Inflammatory macrophage treated with lipopolysaccharide for 4 hours (primary cell): ENCODE measurements at regions not wholly inside any gene's neighbourhood (a gene's known extent, or its start where the extent isn't known, plus 50 kb on each side); places are given as distances from the start of the nearest gene placed in this dataset.
A peak's percentile ranks its signal among the peaks of the same experiment; 100 is the strongest.
"Not testable (repeated sequence)": the region's sequence is repeated elsewhere in the genome, so short reads cannot be mapped to it uniquely, and the experiment has no call there.

Source experiments
- DNase-seq: peaks from one replicate; pipeline ENCODE4 v3.0.0-alpha.2; 2020

DNA sequence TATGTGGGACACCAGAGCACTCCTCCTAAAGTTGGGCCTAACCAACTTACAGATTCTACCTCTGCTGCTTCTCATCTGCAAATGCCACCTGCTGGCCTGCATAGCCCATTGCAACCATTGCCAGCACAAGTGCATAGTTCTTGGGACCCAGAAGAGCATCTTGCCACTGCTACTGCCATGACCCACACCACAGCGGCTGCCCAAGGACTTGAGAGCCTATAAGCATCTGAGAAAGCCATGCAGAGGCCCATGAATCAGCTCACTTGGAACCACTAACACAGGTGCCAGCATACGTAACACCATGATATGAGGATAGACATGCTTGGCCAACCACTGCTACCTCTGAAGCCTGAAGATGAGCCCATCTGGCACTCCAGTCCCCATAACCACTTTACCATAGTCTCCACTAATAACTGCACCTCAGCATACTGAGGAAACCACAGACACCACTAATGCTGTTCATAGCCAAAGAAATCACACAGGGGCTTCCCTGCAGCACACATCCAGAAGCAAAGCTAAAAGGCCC, 258.1 kb upstream of the AGTR2 start:
- no peak for DNase-seq

- DNase-seq = no peak
These were observed 257.0 kb upstream of the AGTR2 start for GRCh38 chrX:115913575-115913974.

DNA sequence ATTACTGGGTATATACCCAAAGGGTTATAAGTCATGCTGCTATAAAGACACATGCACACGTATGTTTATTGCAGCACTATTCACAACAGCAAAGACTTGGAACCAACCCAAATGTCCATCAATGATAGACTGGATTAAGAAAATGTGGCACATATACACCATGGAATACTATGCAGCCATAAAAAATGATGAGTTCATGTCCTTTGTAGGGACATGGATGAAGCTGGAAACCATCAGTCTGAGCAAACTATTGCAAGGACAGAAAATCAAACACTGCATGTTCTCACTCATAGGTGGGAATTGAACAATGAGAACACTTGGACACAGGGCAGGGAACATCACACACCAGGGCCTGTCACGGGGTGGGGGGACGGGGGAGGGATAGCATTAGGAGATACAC, 254.9 kb upstream of the AGTR2 start:
- DNase-seq = not testable (repeated sequence)

DNA sequence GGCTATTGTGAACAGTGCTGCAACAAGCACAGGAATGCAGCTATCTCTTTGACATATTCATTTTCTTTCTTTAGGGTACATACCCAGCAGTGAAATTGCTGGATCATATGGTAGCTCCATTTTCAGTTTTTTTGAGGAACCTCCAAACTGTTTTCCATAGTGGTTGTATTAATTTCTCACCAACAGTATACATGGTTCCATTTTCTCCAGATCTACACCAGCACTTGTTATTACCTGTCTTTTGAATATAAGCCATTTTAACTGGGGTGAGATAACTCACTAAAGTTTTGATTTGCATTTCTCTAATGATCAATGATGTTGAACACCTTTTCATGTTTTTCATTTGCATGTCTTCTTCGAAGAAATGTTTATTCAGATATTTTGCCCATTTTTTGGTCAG, 241.1 kb upstream of the AGTR2 start:
- no peak for DNase-seq

- no peak for DNase-seq
These were observed 234.5 kb upstream of the AGTR2 start for GRCh38 chrX:115936008-115936407.

- DNase-seq = peak; percentile 71
These were observed 231.5 kb upstream of the AGTR2 start for GRCh38 chrX:115939070-115939469.

DNA sequence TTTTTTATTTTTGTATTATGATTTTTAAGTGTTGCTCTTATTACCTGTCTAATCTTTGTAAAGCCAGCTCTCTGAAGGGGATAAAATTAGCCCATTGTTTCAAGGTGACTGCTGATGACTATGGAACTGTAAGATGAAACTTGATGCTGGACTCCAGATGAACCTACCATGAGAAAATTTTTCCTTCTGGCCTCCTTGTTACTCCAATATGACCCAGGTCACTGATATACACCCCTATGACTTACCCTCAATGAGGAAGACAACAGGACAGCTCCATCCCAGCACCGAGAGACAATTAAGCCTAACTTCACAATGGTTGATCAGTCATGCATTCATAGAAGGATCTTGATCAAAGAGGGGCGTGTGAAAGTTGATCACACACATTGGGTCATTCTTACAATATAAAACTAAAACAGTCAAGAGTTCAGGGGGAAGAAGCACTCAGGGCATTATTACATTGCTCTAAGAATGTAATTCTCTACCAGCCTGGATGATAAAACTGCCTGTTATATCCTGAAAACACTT, 230.8 kb upstream of the AGTR2 start:
- DNase-seq = no peak

GRCh38 chrX:115940348-115940747, 230.2 kb upstream of the AGTR2 start:
- DNase-seq = no peak

DNA sequence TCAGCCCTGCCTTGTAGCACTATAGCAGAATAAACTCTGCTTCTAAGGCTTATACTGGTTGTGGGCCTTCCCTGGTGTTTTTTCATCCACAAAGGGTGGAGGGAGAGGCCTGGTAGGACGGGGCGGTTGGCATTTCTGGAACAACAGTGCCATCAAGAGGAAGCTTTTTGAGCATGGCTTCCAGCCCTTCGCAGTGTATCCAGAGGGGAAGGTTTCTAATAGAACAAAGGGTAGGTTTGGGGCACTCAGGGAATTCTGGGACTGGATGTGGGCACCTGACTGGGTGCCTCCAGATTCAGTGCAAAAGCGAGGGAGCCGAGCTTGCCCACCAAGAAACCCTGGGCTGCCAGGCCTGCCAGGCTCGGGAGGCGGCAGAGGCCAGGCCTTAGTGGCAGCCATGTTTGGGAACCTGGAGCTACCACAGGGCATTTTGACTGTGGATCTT, 229.6 kb upstream of the AGTR2 start:
- DNase-seq = peak; percentile 80

- no peak for DNase-seq
These were observed 229.2 kb upstream of the AGTR2 start for GRCh38 chrX:115941388-115941787.

- DNase-seq = no peak
These were observed 224.5 kb upstream of the AGTR2 start for GRCh38 chrX:115946059-115946458.

- DNase-seq = no peak
These were observed 222.3 kb upstream of the AGTR2 start for GRCh38 chrX:115948018-115948923.

DNA sequence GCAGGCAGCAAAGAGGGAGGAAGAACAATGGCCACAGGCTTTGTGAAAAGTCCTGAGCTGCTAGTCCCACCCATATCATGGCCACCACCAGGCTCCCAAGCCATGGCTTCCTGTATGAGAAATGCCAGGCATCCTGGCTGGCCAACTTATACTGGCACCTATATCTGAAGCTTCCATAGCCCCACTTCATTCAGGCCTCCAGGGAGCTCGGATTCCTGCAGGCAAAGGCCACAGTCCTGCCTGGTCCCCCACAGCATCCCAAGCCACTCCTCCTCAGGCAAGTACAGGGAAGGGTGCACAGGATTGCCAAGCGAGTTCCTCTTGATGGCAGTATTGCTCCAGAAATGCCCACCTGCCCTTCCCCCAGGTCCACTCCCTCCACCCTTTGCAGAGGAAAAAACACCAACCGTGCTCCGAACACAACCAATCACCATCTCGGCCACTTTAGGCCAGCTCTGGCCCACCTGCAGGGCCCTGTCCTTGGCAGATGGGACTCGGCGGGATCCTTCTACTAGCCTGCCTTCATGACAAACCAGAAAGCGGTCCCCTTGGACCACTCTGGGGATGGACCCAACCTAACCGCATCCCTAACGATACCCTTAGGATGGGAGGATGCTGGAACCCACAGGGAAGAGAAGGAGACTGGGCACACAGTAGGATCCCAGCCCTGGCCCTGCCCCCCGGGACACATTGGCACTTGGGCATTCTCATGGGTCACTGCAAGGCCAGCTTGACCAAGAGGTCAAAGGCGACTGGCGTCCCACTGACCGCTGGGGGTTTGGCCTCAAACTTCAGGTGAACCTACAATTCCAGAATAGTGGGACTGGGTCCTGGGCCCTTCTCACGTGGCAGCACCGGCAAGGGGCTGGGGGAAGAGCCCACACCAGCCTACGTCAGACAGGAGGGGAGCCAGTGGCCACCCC, 220.4 kb upstream of the AGTR2 start:
- DNase-seq = no peak

GRCh38 chrX:115952417-115953092, 218.0 kb upstream of the AGTR2 start:
- DNase-seq = no peak

- no peak for DNase-seq
These were observed 212.6 kb upstream of the AGTR2 start for GRCh38 chrX:115957862-115958490.

GRCh38 chrX:115958687-115959359, 211.7 kb upstream of the AGTR2 start:
- DNase-seq = peak; percentile 15

- DNase-seq = no peak
These were observed 210.0 kb upstream of the AGTR2 start for GRCh38 chrX:115960440-115961084.

DNA sequence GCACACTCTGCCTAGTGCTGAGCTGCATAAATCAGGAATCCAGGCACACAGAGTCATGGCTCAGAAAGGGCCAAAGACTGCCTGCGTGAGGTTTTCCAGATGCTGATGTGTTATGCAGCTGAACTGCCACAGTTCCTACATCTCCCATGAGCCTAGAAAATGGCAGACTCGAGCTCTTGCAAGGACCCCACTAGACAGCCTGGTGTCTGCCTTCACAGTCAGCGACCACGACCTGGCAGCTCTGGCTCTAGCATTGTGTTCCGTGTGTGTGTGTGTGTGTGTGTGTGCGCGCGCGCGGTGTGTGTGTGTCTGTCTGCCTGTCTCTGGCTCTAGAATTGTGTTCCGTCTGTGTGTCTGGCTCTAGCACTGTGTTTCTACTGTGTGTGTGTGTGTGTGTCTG, 203.6 kb upstream of the AGTR2 start:
- DNase-seq = no peak

GRCh38 chrX:115968436-115969252, 201.9 kb upstream of the AGTR2 start:
- peak; percentile 15 for DNase-seq

DNA sequence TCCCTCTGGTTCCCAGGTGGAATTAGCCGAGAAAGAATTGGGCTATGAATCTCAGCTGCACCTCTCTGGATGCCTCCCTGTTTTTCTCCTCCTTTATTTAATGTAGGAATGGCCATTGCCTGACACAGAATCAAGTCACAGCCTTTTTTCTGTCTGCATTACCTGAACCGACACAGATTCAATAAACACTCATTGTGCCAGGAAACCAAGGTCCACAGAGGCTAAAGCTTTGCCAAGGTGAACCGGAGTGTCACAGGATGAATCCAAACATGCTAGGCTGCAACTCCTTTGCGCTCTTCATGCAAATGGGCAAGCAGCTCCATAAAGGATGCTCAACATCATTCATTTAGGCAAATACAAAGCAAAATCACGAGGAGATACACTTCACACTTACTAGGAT, 199.8 kb upstream of the AGTR2 start:
- DNase-seq = no peak
